Endothelial cell of umbilical vein (primary cell): ENCODE measurements at regions not wholly inside any gene's neighbourhood (a gene's known extent, or its start where the extent isn't known, plus 50 kb on each side); places are given as distances from the start of the nearest gene placed in this dataset.

Experiments
- BruUV-seq: library from RNA; stranded (reverse); fragments of 400-500 nt; replicated peaks from 2 replicates; lab custom pipeline; 2021; lab: Mats Ljungman, UMichigan
- CTCF ChIA-PET: fragments of 300-600, 350-600 bp; sonication (Branson Sonifier 250); formaldehyde crosslinking; loops from one replicate; lab custom pipeline; 2021; ENCODE audit warnings: antibody characterized with exemption, inconsistent platforms; lab: Charles Lee
- POLR2A ChIA-PET: fragments of 300-600, 350-600 bp; sonication (Branson Sonifier 250); formaldehyde crosslinking; loops from one replicate; lab custom pipeline; 2021; ENCODE audit warnings: antibody characterized with exemption, inconsistent platforms; lab: Charles Lee
- DNase-seq: peaks from one replicate; pipeline ENCODE4 v3.0.0-alpha.2; 2011; ENCODE audit warnings: low read depth, low spot score
- FAIRE-seq: peaks from 2 replicates; lab custom pipeline; 2011; peaks lifted over from hg19 to GRCh38; lab: Jason Lieb, UNC
- H2AFZ ChIP-seq: 2 replicates; pipeline ENCODE4 v1.6.0; 2012; ENCODE audit warnings: low read depth, low read length, control low read depth, inconsistent platforms
- H3K27ac ChIP-seq: 2 replicates; pipeline ENCODE4 v1.5.1; 2011; ENCODE audit warnings: low read depth, mild to moderate bottlenecking, control low read depth, low read length, moderate library complexity; ENCODE audit not compliant: insufficient read depth
- H3K27me3 ChIP-seq, 2 experiments: 2 replicates each; pipeline versions ENCODE4 v1.6.0 to v1.6.1; 2011; ENCODE audit warnings: low read length in 2 of 2, mixed read lengths in 1 of 2; ENCODE audit not compliant: control insufficient read depth in 2 of 2, insufficient read depth in 2 of 2
- H3K36me3 ChIP-seq, 2 experiments: 2 replicates in 1 of 2; 3 replicates in 1 of 2; pipeline ENCODE4 v1.5.1; 2011; ENCODE audit warnings: low read length in 2 of 2, mild to moderate bottlenecking in 1 of 2, moderate library complexity in 1 of 2; ENCODE audit not compliant: control insufficient read depth in 2 of 2, insufficient read depth in 2 of 2; ENCODE audit errors: extremely low read depth in 1 of 2
- H3K4me1 ChIP-seq: 3 replicates; pipeline ENCODE4 v1.5.1; 2011; ENCODE audit warnings: mild to moderate bottlenecking, low read length; ENCODE audit not compliant: control insufficient read depth, insufficient read depth; ENCODE audit errors: extremely low read depth
- H3K4me2 ChIP-seq: 2 replicates; pipeline ENCODE4 v1.6.1; 2011; ENCODE audit warnings: low read length, control low read depth, mixed read lengths; ENCODE audit not compliant: insufficient read depth
- H3K4me3 ChIP-seq, 3 experiments: fragments of 200-600 bp in 1 of 3; sonication (generic), shearing (Covaris generic) in 1 of 3; replicated peaks in 1 of 3; 2 replicates each; pipeline ENCODE4 v1.5.1; 2011 to 2016; ENCODE audit warnings: control low read depth in 3 of 3, low read length in 3 of 3, mild to moderate bottlenecking in 2 of 3, inconsistent platforms in 1 of 3, low read depth in 1 of 3, moderate library complexity in 1 of 3; ENCODE audit not compliant: insufficient read depth in 1 of 3
- H3K79me2 ChIP-seq: 2 replicates; pipeline ENCODE4 v1.6.0; 2012; ENCODE audit warnings: low read length, inconsistent platforms; ENCODE audit not compliant: control insufficient read depth, insufficient read depth
- H3K9ac ChIP-seq: replicated peaks from 2 replicates; pipeline ENCODE3; 2011; ENCODE audit warnings: low read length, control low read depth; ENCODE audit not compliant: insufficient read depth; ENCODE audit errors: extremely low read depth
- H3K9me1 ChIP-seq: replicated peaks from 3 replicates; pipeline ENCODE4 v1.6.0; 2011; ENCODE audit warnings: mild to moderate bottlenecking, low read length; ENCODE audit not compliant: control insufficient read depth, insufficient read depth; ENCODE audit errors: extremely low read depth
- H3K9me3 ChIP-seq: replicated peaks from 2 replicates; pipeline ENCODE4 v1.5.1; 2012; ENCODE audit warnings: low read length, inconsistent platforms; ENCODE audit not compliant: control insufficient read depth, insufficient read depth
- H4K20me1 ChIP-seq: replicated peaks from 2 replicates; pipeline ENCODE3; 2011; ENCODE audit warnings: mild to moderate bottlenecking, low read length; ENCODE audit not compliant: control insufficient read depth, insufficient read depth; ENCODE audit errors: extremely low read depth
- EZH2 ChIP-seq: IDR thresholded peaks from 2 replicates; pipeline ENCODE4 v1.6.1; 2012; ENCODE audit warnings: borderline replicate concordance, low read depth, mild to moderate bottlenecking, moderate library complexity, low read length, inconsistent platforms; ENCODE audit not compliant: severe bottlenecking
- FOS ChIP-seq: IDR thresholded peaks from 2 replicates; pipeline ENCODE4 v1.6.1; 2011; ENCODE audit warnings: mild to moderate bottlenecking, low read length, moderate library complexity, borderline replicate concordance; ENCODE audit not compliant: insufficient read depth
- GATA2 ChIP-seq: IDR thresholded peaks from 2 replicates; pipeline ENCODE4 v1.7.0; 2011; ENCODE audit warnings: low read depth, mild to moderate bottlenecking, moderate library complexity, mixed read lengths, low read length; ENCODE audit not compliant: insufficient read length, insufficient read depth
- JUN ChIP-seq: IDR thresholded peaks from 2 replicates; pipeline ENCODE4 v1.6.1; 2011; ENCODE audit warnings: borderline replicate concordance, low read depth; ENCODE audit not compliant: insufficient read length, insufficient read depth
- MYC ChIP-seq: IDR thresholded peaks from one replicate; pipeline ENCODE4 v1.6.1; 2011; ENCODE audit warnings: mild to moderate bottlenecking, low read depth, low read length
- POLR2A ChIP-seq: IDR thresholded peaks from 2 replicates; pipeline ENCODE4 v1.6.1; 2012; ENCODE audit warnings: low read depth, mild to moderate bottlenecking, control low read depth, low read length
- POLR2AphosphoS5 ChIP-seq: IDR thresholded peaks from 2 replicates; pipeline ENCODE4 v1.6.1; 2012; ENCODE audit warnings: low read depth, mild to moderate bottlenecking, control low read depth, low read length, moderate library complexity; ENCODE audit not compliant: insufficient read depth
- dilution Hi-C: fragments of 300-500 bp; cut with MboI; formaldehyde crosslinking; loops from one replicate; pipeline ENCODE4 v1.15.0; 2019; ENCODE audit warnings: low sequenced_read_pairs; ENCODE audit not compliant: extremely low pct_ligation_motif_present
- intact Hi-C: fragments of 100-400 bp; cut with micrococcal nuclease; formaldehyde crosslinking; loops from one replicate; pipeline ENCODE4 v1.10.0; 2022
- TF ChIP-seq, protein P1 (sequence below), 2 donors: IDR thresholded peaks; 1 replicate in 1 of 2; 2 replicates in 1 of 2; pipeline ENCODE4 v1.5.1; 2011; ENCODE audit warnings: low read length in 2 of 2, mild to moderate bottlenecking in 2 of 2, moderate library complexity in 2 of 2, control low read depth in 1 of 2, inconsistent platforms in 1 of 2, low read depth in 1 of 2; ENCODE audit not compliant: insufficient read depth in 1 of 2; ENCODE audit errors: extremely low read depth in 1 of 2
- TF ChIP-seq, protein P2 (sequence below): IDR thresholded peaks from 2 replicates; pipeline ENCODE4 v1.6.1; 2011; ENCODE audit not compliant: insufficient read depth, insufficient read length

DNA sequence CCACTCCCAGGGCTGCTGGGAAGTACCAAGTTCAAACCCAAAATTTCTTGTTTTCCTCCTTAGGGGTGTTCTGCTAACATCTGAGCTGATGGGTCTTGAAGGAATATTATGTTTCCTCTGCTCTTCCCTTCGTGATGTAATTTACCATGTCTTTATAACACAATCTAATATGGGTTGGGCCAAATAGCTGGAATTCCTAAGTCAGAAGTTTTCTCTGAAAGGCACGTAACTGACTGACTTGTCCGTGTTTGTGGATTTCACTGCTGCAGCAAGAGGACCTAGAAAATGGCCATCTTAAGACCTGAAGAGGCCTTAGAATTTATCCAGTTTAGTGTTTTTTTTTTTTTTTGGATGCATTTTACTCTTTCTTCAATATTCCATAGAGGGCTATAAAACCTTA is 256.7 kb downstream of the DCDC2C start:
- Histone ChIP-seq H3K27ac (no peak overlapping the region), H3K9me1 (no peaks in the 10 kb centered on the region), H3K27me3 (no peaks in the 10 kb centered on the region), H3K4me1 (no peaks in the 10 kb centered on the region), H3K9me3 (no peaks in the 10 kb centered on the region), H3K4me2 (no peak overlapping the region), H3K79me2 (no peaks in the 10 kb centered on the region), H2AFZ (no peak overlapping the region), H3K4me3 (no peak overlapping the region), H3K9ac (no peak overlapping the region), H4K20me1 (no peaks in the 10 kb centered on the region), H3K36me3 (no peaks in the 10 kb centered on the region)
- TF ChIP-seq, protein P1, sequence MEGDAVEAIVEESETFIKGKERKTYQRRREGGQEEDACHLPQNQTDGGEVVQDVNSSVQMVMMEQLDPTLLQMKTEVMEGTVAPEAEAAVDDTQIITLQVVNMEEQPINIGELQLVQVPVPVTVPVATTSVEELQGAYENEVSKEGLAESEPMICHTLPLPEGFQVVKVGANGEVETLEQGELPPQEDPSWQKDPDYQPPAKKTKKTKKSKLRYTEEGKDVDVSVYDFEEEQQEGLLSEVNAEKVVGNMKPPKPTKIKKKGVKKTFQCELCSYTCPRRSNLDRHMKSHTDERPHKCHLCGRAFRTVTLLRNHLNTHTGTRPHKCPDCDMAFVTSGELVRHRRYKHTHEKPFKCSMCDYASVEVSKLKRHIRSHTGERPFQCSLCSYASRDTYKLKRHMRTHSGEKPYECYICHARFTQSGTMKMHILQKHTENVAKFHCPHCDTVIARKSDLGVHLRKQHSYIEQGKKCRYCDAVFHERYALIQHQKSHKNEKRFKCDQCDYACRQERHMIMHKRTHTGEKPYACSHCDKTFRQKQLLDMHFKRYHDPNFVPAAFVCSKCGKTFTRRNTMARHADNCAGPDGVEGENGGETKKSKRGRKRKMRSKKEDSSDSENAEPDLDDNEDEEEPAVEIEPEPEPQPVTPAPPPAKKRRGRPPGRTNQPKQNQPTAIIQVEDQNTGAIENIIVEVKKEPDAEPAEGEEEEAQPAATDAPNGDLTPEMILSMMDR (IDR thresholded peaks at IDR 0.05; ENCODE audit: extremely low read depth in 1 of 2, insufficient read depth in 1 of 2, low read depth in 1 of 2, low read length in 2 of 2): no peak
- TF ChIP-seq POLR2A (no peak), JUN (no peak), GATA2 (no peak), EZH2 (no peak), POLR2AphosphoS5 (no peak), MYC (no peak), FOS (no peak)
- TF ChIP-seq, protein P2, sequence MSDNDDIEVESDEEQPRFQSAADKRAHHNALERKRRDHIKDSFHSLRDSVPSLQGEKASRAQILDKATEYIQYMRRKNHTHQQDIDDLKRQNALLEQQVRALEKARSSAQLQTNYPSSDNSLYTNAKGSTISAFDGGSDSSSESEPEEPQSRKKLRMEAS: no peak
- no peak for FAIRE-seq
- no TSS peak for BruUV-seq
- POLR2A ChIA-PET: no interaction called here
- intact Hi-C loops (no loop called here), dilution Hi-C loops (no loop called here)
- CTCF ChIA-PET: interaction anchor here (0.5 to 6.5 kb wide), 22 partner anchors 9 to 1406 kb away, joined by 3 to 188 read pairs (median 7); no protein-coding TSS in a partner anchor
- DNase-seq: no peak
